GM19328 (cell line): ENCODE measurements at regions not wholly inside any gene's neighbourhood (a gene's known extent, or its start where the extent isn't known, plus 50 kb on each side); places are given as distances from the start of the nearest gene placed in this dataset.
"Not testable (repeated sequence)": the region's sequence is repeated elsewhere in the genome, so short reads cannot be mapped to it uniquely, and the experiment has no call there.

Experiments used
- ATAC-seq: cut with Tn5 transposase; IDR thresholded peaks from one replicate; pipeline ENCODE4 v1.9.1; 2021; ENCODE audit warnings: mild to moderate bottlenecking, moderate library complexity; ENCODE audit not compliant: unreplicated experiment

DNA sequence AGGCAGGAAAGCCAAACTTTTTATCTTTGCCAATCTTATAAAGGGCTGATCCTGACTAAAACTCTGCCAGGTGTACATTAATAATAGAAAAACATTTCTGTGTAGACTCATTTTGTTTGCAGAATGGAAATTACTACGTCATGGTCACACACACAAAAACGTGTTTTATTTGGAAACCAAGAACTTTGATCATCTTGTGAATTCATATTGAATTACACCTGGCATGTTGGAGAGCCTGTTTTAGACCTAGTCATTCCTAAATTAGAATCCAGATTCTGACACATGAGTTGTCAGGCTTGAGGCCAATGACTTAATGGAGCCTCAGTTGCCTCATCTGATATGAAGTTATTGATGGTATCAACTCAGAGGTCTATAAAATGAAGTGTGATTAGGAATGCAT is 235.6 kb upstream of the TENM4 start:
- ATAC-seq, result no peak

DNA sequence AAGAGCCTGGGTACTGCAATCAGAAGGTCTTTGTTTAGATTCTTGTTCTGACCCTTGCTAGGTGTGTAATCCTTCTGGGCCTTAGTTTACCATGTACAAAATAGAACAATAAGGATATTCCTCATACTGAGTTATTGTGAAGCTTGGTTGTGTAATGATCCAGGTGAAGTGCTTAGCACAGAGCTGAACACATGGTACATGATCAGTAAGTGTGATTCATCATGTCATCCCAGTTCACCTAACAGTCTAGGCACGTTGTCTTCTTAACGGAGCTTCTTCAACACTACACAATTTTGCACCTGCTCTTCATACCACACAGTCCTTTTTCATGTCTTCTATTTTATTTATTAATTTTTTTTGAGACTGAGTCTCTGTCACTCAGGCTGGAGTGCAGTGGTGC is 234.3 kb upstream of the TENM4 start:
- no peak for ATAC-seq

DNA sequence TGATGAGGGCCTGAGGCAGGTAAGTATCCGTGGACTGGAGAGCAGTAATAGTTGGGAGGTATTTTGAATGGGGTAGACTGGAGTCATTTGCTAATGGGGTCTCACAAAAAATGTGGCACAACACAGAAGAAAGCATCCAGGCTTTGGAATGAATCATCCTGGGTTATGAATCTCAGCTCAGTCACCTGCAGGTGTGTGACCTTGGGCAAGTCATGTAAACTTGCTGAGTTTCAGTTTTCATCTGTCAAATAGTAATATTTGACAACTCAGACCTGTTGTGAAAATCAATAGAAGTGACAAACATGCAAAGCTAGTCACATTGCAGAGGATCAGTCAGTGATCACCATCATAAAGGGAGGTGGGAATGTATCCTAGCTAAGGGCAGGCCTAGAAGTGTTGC is 232.0 kb upstream of the TENM4 start:
- ATAC-seq, result no peak

DNA sequence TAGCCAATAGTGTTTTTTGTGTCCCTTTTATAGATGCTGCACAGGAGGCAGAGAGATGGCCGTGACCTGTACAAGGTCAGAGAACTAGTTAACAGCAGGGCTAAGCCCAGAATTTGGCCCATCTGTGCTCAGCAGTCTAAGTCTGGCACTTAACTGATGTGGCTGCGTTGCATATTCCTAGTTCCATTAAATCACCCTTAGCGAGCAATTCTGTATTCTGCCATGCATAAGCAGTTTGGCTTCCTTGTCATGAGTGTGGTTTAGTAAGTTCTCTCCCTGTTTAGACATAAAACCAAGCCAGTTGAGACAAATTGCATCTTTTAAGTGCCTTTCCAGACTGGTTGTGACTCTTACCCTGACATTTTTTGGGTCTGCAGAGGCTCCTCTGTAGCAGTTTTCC is 230.6 kb upstream of the TENM4 start:
- ATAC-seq, result no peak

- no peak for ATAC-seq
Measured at GRCh38 chr11:79670882-79671281, 230.1 kb upstream of the TENM4 start.

DNA sequence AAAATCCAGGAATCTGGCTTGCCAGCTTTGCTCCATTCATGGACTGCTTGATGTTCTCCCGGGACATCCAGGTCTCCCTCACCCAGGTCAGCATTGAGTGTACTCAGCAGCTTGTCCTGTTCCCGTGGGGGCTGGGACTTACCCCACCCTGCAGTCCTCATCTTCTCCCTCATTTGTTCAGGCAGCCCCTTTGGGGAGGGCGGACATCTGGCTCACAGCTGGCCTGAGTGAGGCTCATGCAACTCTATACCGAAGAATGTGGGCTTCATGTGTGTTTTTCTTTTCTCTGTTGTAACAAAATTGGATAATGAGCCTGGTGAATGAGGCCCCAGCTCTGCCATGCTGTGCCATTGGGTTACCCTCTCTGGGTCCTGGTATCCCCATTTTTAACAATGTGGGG is 227.7 kb upstream of the TENM4 start:
- no peak for ATAC-seq

GRCh38 chr11:79667380-79667779 is 226.6 kb upstream of the TENM4 start:
- ATAC-seq, result no peak

- no peak for ATAC-seq
Measured at GRCh38 chr11:79663017-79663416, 222.2 kb upstream of the TENM4 start.

GRCh38 chr11:79661373-79661772 is 220.5 kb upstream of the TENM4 start:
- no peak for ATAC-seq

- ATAC-seq, result no peak
Measured at GRCh38 chr11:79648766-79649520, 208.1 kb upstream of the TENM4 start.

- ATAC-seq, result no peak
Measured at GRCh38 chr11:79637219-79637618, 196.4 kb upstream of the TENM4 start.

DNA sequence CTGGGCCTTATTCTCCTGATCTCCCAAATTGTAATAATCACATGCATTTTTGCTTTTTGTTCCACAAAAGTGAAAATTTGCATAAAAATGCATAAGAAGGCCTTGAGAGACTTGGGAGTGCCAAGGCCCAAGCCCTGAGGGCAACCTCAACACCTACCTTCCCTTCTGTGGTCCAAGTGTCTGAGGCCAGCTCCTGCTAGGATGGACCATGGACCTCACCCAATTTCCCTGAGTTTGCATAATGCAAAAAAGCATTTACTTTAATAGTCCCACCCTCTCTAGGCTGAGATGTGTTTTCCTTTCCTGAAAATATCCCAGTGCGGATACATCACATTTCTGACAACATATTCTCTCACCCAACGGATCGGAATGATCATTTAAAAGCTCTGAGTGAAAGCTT is 194.1 kb upstream of the TENM4 start:
- no peak for ATAC-seq

DNA sequence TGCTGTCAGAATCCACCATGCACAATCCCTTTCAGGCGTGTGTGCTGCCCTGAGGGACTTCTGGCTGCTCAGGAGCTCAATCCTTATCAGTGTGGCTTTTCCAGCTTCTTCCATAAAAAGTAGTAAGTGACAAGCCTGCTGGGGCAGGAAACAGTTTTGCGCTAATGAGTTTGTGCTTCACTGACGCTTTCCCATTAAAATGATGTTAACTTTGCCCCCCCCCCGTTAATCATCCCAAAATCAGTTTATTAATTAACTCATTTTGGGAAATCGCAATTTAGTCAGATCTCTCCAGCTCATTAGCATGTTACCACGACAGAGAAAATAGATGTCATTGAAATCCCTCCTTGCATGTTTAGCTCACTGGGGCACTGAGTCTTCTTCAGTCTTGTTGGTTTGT is 186.5 kb upstream of the TENM4 start:
- no peak for ATAC-seq

- no peak for ATAC-seq
Measured at GRCh38 chr11:79626135-79627075, 185.6 kb upstream of the TENM4 start.

- ATAC-seq, result no peak
Measured at GRCh38 chr11:79623375-79623774, 182.5 kb upstream of the TENM4 start.

GRCh38 chr11:79617561-79617960 is 176.7 kb upstream of the TENM4 start:
- no peak for ATAC-seq

DNA sequence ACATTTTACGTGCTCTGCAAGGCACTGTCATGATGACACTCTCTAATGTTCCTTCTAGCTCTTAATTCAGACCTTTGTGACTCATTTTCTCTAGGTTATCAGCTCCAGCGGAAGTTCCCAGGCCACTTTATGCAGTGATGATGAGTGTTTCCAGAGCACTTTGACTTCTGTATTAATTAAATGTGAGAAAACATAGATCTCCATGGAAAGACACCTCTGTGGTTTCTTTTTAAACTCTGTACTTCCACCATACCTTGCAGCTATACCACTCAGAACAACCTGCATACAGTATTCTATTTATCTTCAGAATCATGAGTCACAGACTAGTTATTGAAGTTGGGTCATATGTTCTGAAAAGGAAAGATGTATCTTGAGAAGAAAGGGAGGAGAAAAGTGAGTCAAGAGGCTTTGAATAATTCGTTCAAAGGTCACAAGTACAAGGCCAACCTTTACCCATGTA is 175.6 kb upstream of the TENM4 start:
- ATAC-seq, result no peak

- ATAC-seq, result no peak
Measured at GRCh38 chr11:79615425-79615824, 174.6 kb upstream of the TENM4 start.

DNA sequence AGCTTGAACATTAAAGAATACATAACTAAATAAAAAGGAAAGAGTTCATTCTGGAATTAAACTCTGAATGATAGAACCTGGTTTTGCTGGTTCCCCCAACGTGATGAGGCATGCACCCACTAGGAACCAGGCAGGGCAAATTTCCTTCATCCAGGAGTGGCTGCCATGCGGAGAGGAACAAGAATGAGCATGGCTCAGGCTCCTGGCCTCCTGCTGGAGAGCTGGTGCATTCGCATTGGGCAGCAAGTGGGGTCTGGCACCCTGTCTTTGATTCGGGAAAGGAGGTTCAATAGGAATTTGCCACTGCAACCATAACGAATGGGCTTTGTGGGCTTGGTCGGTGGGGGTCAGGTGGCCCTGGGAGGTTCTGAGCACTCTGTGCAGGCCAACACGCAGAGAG is 169.8 kb upstream of the TENM4 start:
- no peak for ATAC-seq

- ATAC-seq, result no peak
Measured at GRCh38 chr11:79610139-79610538, 169.3 kb upstream of the TENM4 start.

GRCh38 chr11:79609511-79609910 is 168.7 kb upstream of the TENM4 start:
- ATAC-seq, result no peak

GRCh38 chr11:79606461-79606860 is 165.6 kb upstream of the TENM4 start:
- not testable (repeated sequence) for ATAC-seq
